Right lobe of liver (tissue), 6 donors: ENCODE measurements at regions not wholly inside any gene's neighbourhood (a gene's known extent, or its start where the extent isn't known, plus 50 kb on each side); places are given as distances from the start of the nearest gene placed in this dataset.

Experiments used
- ATAC-seq, 4 donors: fragments of 200-7000 bp; cut with Tn5 transposase; one replicate each; pipeline ENCODE4 v1.9.1; 2020; ENCODE audit warnings: mild to moderate bottlenecking in 4 of 4, moderate library complexity in 4 of 4
- DNase-seq, 3 donors: peaks; one replicate each; pipeline ENCODE4 v3.0.0-alpha.2; 2020
- H3K27ac ChIP-seq, 3 donors: fragments of 200-600 bp; one replicate each; pipeline ENCODE4 v1.8.0; 2022
- H3K27me3 ChIP-seq, 2 donors: fragments of 200-600 bp; one replicate each; pipeline ENCODE4 v1.8.0; 2022
- H3K36me3 ChIP-seq, 4 donors: fragments of 200-600 bp; sonication (generic) in 1 of 4; one replicate each; pipeline versions ENCODE4 v1.5.1 to v1.8.0; 2017 to 2022; ENCODE audit warnings: control low read depth in 1 of 4
- H3K4me1 ChIP-seq, 4 donors: fragments of 200-600 bp; sonication (generic) in 1 of 4; one replicate each; pipeline versions ENCODE4 v1.5.1 to v1.8.0; 2017 to 2022; ENCODE audit warnings: control low read depth in 1 of 4
- H3K4me3 ChIP-seq, 3 donors: fragments of 200-600 bp; one replicate each; pipeline ENCODE4 v1.8.0; 2022
- H3K9me3 ChIP-seq, 4 donors: fragments of 200-600 bp; sonication (generic) in 1 of 4; one replicate each; pipeline versions ENCODE4 v1.5.1 to v1.8.0; 2017 to 2022; ENCODE audit warnings: control low read depth in 1 of 4
- CTCF ChIP-seq, 4 donors: fragments of 200-600 bp in 3 of 4; fragments of 450-650 bp in 1 of 4; IDR thresholded peaks; one replicate each; pipeline versions ENCODE4 v1.5.1 to v1.8.0; 2016 to 2022; ENCODE audit warnings: antibody characterized with exemption in 4 of 4, mild to moderate bottlenecking in 2 of 4
- POLR2A ChIP-seq: fragments of 450-650 bp; IDR thresholded peaks from one replicate; pipeline ENCODE4 v1.6.1; 2017; ENCODE audit warnings: antibody characterized with exemption, mild to moderate bottlenecking
- WGBS: methylation state at CpG from one replicate; pipeline ENCODE4 v1.1.6; 2018; ENCODE audit warnings: low coverage, low lambda C conversion rate; ENCODE audit not compliant: insufficient coverage; ENCODE audit errors: missing lambda C conversion rate; 5-methylcytosine and 5-hydroxymethylcytosine counted together
- intact Hi-C, 2 donors: fragments of 100-400 bp; cut with DNase I; formaldehyde crosslinking; loops; one replicate each; pipeline versions ENCODE4 v1.11.2 to v1.14.1; 2022
- donor health status: DM: no; HTN: yes; CAD: no.
- donor health status: DM: no; HTN: no; CAD: no.
- donor health status: DM: no; HTN: no; CAD: no.
- donor health status: DM: no; HTN: yes; CAD: no.
- donor health status: DM: no; HTN: yes; CAD: no.

- H3K36me3 ChIP-seq, result no peaks in the 10 kb centered on the region
- H3K4me3 ChIP-seq, result no peak overlapping the region
- WGBS, result 74% methylated on average over 2 of the region's 2 CpGs
- no peaks in the 10 kb centered on the region for H3K9me3 ChIP-seq
- ATAC-seq (no peak), DNase-seq (no peak)
- intact Hi-C loops, result no loop called here
- no peaks in the 10 kb centered on the region for H3K27me3 ChIP-seq
- no peak overlapping the region for H3K27ac ChIP-seq
- no peaks in the 10 kb centered on the region for H3K4me1 ChIP-seq
- TF ChIP-seq CTCF (IDR thresholded peaks at IDR 0.05) (no peak), POLR2A (no peak)
Observed at GRCh38 chr10:28946479-28946878, 269.2 kb downstream of the BAMBI start.

GRCh38 chr10:28947171-28947570 lies 269.9 kb downstream of the BAMBI start:
- no peak overlapping the region for H3K27ac ChIP-seq
- H3K9me3 ChIP-seq, result no peaks in the 10 kb centered on the region
- H3K36me3 ChIP-seq, result no peaks in the 10 kb centered on the region
- peak; percentile 19 to 46 (median 36) for ATAC-seq
- no peak for TF ChIP-seq CTCF (IDR thresholded peaks at IDR 0.05)
- TF ChIP-seq POLR2A, result no peak
- DNase-seq, result no peak
- WGBS, result 40% methylated on average over 6 of the region's 6 CpGs
- intact Hi-C loops, result no loop called here
- H3K27me3 ChIP-seq, result no peaks in the 10 kb centered on the region
- no peak overlapping the region for H3K4me3 ChIP-seq
- H3K4me1 ChIP-seq, result no peaks in the 10 kb centered on the region

GRCh38 chr10:28948046-28948445 lies 270.7 kb downstream of the BAMBI start:
- Histone ChIP-seq H3K4me1 (no peaks in the 10 kb centered on the region), H3K36me3 (no peaks in the 10 kb centered on the region), H3K4me3 (no peak overlapping the region), H3K27ac (no peak overlapping the region), H3K9me3 (no peaks in the 10 kb centered on the region), H3K27me3 (no peaks in the 10 kb centered on the region)
- WGBS, result 86% methylated on average over 1 of the region's 1 CpG
- intact Hi-C loops, result no loop called here
- DNase-seq (no peak), ATAC-seq (no peak)
- TF ChIP-seq POLR2A (no peak), CTCF (IDR thresholded peaks at IDR 0.05) (no peak)

- Histone ChIP-seq H3K4me1 (no peaks in the 10 kb centered on the region), H3K36me3 (no peaks in the 10 kb centered on the region), H3K4me3 (no peak overlapping the region), H3K27me3 (no peaks in the 10 kb centered on the region), H3K9me3 (no peaks in the 10 kb centered on the region), H3K27ac (no peak overlapping the region)
- ATAC-seq, result peak in 2 of 4 donors; percentile 20 to 55
- DNase-seq, result no peak
- intact Hi-C loops, result no loop called here
- 78% methylated on average over 8 of the region's 8 CpGs for WGBS
- TF ChIP-seq CTCF (IDR thresholded peaks at IDR 0.05) (no peak), POLR2A (no peak)
Observed at GRCh38 chr10:28949005-28950004, 272.0 kb downstream of the BAMBI start.
